Fibroblast of the aortic adventitia (primary cell): ENCODE measurements at regions not wholly inside any gene's neighbourhood (a gene's known extent, or its start where the extent isn't known, plus 50 kb on each side); places are given as distances from the start of the nearest gene placed in this dataset.
A peak's percentile ranks its signal among the peaks of the same experiment; 100 is the strongest.

Experiments used
- DNase-seq: peaks from one replicate; pipeline ENCODE4 v3.0.0-alpha.2; 2010; ENCODE audit warnings: low read depth
- H3K4me3 ChIP-seq: 2 replicates; pipeline ENCODE4 v1.5.1; 2011; ENCODE audit warnings: low read depth, mild to moderate bottlenecking, control low read depth, low read length, moderate library complexity
- TF ChIP-seq, protein P1 (sequence below): IDR thresholded peaks from 2 replicates; pipeline ENCODE4 v1.5.1; 2011; ENCODE audit warnings: mild to moderate bottlenecking, low read length, control low read depth, inconsistent platforms; ENCODE audit not compliant: insufficient read depth

DNA sequence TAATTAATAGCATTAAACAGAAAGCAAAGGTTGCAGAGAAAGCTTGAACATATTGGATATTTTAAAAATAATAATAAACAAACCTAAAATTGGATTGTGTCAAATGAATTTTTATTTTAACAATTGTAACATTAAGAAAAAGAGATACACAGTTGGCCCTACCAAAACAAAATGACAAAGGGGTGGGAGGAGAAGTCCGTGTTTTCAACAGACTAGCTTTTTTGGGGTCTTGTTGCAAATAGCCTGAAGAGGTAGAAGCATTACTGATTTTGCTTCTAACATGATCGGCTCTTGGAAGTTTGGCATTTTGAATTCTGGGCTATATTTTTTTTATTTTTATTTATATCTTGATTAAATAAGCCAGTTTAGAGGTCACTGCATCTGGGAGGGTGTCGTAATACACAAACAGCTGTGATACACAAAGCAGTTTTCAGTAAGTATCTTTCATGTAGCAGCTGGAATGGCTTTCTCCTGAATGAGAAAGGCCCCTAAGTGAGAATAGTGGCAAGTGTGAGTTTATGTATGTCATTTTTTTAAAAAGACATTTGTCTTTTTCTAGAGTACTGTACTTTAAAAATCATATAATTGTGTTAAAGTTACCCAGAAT lies 85.5 kb upstream of the ZNF217 start:
- no peak overlapping the region for H3K4me3 ChIP-seq

DNA sequence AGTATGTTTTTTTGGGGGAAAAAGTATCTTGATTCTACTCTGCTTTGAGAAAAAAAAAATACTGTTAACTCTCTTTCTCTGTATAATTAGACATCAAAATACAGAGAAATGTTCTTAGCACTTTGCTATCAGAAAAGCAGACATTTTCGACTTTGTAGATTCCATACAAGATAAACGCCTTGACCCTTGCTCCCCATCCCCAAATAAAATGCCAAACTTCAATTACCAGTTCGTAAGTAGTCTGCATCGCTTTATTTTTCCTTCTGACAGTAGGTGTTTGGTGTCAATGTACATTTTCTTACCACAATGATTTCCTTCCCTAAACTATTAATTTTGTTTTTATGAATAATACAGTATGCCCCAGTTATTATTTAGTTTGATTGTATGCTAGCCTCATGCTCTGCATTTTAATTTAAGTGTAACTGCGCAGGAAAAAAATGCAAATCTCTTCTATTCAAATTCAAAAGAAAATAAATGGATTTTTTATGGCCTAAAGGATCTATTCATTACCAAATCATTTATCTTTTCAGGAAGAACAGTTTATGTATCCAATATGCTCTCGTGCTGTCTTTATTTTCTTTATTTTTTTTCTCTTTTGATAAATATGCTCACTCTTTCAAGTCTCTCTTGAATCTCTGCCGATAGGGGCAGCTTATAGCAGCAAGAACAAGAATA lies 84.8 kb upstream of the ZNF217 start:
- H3K4me3 ChIP-seq: no peak overlapping the region
- no peak for DNase-seq
- TF ChIP-seq, protein P1, sequence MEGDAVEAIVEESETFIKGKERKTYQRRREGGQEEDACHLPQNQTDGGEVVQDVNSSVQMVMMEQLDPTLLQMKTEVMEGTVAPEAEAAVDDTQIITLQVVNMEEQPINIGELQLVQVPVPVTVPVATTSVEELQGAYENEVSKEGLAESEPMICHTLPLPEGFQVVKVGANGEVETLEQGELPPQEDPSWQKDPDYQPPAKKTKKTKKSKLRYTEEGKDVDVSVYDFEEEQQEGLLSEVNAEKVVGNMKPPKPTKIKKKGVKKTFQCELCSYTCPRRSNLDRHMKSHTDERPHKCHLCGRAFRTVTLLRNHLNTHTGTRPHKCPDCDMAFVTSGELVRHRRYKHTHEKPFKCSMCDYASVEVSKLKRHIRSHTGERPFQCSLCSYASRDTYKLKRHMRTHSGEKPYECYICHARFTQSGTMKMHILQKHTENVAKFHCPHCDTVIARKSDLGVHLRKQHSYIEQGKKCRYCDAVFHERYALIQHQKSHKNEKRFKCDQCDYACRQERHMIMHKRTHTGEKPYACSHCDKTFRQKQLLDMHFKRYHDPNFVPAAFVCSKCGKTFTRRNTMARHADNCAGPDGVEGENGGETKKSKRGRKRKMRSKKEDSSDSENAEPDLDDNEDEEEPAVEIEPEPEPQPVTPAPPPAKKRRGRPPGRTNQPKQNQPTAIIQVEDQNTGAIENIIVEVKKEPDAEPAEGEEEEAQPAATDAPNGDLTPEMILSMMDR: no peak

More for the DNA sequence above, 85.5 kb upstream of the ZNF217 start:
- TF ChIP-seq, protein P1: no peak
- DNase-seq: no peak

DNA sequence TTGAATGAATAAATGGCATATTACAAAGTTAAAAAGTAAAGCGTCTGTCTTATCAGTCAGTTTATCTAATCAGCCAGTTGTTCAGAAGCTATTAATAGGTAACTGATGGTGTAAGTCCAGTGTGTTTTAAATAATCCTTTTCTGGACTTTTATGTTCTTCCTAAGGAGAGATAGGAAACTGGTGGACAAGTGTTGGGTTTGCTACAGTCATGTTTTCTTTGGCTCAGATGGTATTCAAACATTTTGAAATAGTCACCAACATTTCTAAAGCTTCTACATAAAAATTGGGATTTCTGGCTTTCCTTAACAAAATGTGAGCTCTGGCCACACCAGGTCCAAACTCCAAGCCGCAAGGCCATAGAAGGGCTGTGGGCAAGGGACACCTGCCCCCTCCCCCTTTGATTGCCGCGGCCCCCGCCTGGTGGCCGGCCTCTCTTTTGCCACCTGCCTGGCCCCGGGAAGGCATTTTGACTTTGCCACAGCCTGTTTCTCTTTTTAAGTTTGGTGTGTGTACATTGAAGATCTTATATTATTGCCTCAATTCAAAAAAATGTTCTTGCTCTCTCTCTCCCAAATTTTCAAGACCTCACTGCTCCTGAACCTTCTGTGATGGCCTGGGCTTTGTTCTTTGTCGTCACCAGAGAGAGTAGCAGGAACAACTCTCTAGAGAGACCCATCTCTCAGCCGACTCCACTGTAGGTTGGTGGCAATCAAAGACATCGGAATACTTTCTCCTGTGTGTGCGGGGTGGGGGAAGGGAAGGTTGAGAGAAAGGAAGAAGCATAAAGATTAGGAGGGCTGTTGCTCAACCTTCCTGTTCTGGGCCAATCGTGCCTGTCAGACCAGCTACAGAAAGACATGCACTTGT lies 84.0 kb upstream of the ZNF217 start:
- H3K4me3 ChIP-seq: no peak overlapping the region
- TF ChIP-seq, protein P1: no peak
- DNase-seq: peak; percentile 84

DNA sequence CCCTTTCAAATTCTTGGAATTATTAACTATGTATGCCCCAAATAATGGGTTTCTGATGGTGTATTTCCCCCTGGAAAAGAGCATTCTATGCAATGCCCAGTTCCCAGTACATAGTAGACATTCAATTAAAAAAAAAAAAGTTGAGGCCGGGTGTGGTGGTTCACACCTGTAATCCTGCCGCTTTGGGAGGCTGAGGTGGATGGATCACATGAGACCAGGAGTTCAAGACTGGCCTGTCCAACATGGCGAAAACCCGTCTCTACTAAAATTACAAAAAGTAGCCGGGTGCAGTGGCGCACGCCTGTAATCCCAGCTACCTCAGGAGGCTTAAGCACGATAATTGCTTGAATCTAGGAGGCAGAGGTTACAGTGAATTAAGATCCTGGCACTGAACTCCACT lies 83.3 kb upstream of the ZNF217 start:
- DNase-seq: no peak
- TF ChIP-seq, protein P1: no peak
- H3K4me3 ChIP-seq: no peak overlapping the region

DNA sequence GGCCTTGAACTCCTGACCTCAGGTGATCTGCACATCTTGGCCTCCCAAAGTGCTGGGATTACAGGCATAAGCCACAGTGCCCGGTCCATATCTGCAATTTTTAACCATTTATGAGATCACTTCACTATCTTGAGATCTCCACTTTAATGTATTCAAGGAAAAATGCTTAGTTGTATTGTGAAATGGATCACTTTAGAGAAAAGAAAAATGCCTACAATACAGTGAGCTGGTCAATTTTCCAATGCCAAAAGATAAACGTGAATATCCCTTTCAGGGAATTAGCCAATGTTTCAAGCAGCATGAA lies 82.8 kb upstream of the ZNF217 start:
- H3K4me3 ChIP-seq: no peak overlapping the region
- TF ChIP-seq, protein P1: no peak
- peak; percentile 39 for DNase-seq

DNA sequence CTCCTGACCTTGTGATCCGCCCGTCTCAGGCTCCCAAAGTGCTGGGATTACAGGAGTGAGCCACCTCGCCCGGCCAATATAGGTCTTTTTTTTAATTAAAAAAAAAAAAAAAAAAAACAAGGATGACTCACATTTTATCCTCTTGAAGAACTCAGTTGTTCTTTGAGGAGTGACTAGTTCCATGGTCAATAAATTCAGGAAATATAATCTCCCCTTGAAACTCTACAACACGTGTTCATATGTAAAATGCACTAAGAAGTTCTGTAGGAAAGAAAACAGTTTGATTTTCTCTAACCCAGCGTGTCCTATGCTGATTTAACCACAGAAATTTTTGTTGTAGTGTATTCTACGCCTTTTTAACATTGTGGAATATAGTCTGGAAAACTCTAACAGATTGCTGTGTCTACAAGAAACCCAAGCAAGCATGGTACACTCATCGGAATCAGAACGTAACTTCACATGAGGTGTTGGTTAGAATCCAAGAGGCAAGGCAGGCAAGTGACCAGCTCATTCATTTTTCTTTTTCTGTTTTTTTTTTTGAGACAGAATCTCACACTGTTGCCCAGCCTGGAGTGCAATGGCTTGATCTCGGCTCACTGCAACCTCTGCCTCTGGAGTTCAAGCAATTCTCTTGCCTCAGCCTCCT lies 79.0 kb upstream of the ZNF217 start:
- TF ChIP-seq, protein P1: no peak
- no peak overlapping the region for H3K4me3 ChIP-seq
- DNase-seq: no peak
